ENCODE measurements at regions not wholly inside any gene's neighbourhood (a gene's known extent, or its start where the extent isn't known, plus 50 kb on each side); places are given as distances from the start of the nearest gene placed in this dataset.

DNA sequence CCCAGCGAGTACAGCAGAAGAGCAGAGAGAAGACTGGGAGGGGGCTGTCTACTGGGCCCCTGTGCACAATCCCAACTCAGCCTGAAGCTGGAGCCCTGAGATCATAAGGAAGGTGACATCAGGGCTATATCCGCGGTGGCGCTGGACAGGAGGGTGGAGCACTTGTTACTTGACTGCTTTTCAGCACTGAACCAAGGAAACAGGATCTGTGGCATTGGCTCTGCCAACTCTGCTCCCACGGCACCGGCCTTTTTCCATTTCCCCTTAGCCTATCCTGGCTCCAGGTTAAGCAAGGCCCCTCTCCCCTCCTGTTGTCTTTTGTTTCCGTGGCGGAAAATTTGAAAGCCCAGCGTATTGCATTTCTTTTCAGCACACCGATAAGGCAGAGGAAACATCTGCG, 125.0 kb upstream of the IRX3 start:
- H3K27ac ChIP-seq = no peak overlapping the region
- WGBS = 58% methylated on average over 11 of the region's 11 CpGs
- TF ChIP-seq, protein P1, sequence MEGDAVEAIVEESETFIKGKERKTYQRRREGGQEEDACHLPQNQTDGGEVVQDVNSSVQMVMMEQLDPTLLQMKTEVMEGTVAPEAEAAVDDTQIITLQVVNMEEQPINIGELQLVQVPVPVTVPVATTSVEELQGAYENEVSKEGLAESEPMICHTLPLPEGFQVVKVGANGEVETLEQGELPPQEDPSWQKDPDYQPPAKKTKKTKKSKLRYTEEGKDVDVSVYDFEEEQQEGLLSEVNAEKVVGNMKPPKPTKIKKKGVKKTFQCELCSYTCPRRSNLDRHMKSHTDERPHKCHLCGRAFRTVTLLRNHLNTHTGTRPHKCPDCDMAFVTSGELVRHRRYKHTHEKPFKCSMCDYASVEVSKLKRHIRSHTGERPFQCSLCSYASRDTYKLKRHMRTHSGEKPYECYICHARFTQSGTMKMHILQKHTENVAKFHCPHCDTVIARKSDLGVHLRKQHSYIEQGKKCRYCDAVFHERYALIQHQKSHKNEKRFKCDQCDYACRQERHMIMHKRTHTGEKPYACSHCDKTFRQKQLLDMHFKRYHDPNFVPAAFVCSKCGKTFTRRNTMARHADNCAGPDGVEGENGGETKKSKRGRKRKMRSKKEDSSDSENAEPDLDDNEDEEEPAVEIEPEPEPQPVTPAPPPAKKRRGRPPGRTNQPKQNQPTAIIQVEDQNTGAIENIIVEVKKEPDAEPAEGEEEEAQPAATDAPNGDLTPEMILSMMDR (IDR thresholded peaks at IDR 0.05) = no peak
- TF ChIP-seq POLR2A (IDR thresholded peaks at IDR 0.05) = no peak
- TF ChIP-seq POLR2AphosphoS5 (IDR thresholded peaks at IDR 0.05) = no peak
- no peak for TF ChIP-seq EP300 (IDR thresholded peaks at IDR 0.05)
- H3K36me3 ChIP-seq = no peaks in the 10 kb centered on the region
- peaks cover 9% of the 10 kb centered on the region for H3K4me1 ChIP-seq
- peaks cover 8% of the 10 kb centered on the region for H3K27me3 ChIP-seq
- DNase-seq (ENCODE audit: low spot score in 2 of 2) = no peak
- no peak overlapping the region for H3K4me3 ChIP-seq
- no peaks in the 10 kb centered on the region for H3K9me3 ChIP-seq

DNA sequence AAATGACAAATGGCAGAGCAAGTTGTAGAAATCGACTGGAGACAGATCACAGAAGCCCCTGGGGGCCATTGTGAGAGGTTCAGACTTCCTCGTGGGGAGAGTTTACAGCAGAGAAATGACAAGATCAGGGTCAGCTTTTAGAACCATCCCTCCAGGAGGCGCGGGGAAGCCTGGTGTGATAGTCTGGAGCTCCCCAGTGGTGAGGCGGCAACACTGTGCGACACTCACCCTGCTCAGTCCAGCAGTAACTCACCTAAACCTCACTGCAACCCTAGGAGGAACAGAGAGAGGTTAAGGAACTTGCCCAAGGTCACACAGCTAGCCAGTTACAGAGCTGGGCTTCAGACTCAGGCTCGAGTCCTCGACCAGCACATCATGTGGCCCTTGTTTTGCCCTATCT, 123.4 kb upstream of the IRX3 start:
- no peak for DNase-seq (ENCODE audit: low spot score in 2 of 2)
- peaks cover 9% of the 10 kb centered on the region for H3K4me1 ChIP-seq
- no peak overlapping the region for H3K4me3 ChIP-seq
- TF ChIP-seq, protein P1 (IDR thresholded peaks at IDR 0.05) = no peak
- TF ChIP-seq EP300 (IDR thresholded peaks at IDR 0.05) (no peak), POLR2AphosphoS5 (IDR thresholded peaks at IDR 0.05) (no peak), POLR2A (IDR thresholded peaks at IDR 0.05) (no peak)
- no peaks in the 10 kb centered on the region for H3K36me3 ChIP-seq
- no peaks in the 10 kb centered on the region for H3K9me3 ChIP-seq
- WGBS = 93% methylated on average over 8 of the region's 8 CpGs
- H3K27ac ChIP-seq = no peak overlapping the region
- H3K27me3 ChIP-seq = peaks cover 8% of the 10 kb centered on the region

GRCh38 chr16:54407596-54407995, 121.0 kb upstream of the IRX3 start:
- peaks cover 8% of the 10 kb centered on the region for H3K27me3 ChIP-seq
- no peak overlapping the region for H3K4me3 ChIP-seq
- peaks cover 9% of the 10 kb centered on the region for H3K4me1 ChIP-seq
- no peak overlapping the region for H3K27ac ChIP-seq
- WGBS = 13% methylated on average over 3 of the region's 3 CpGs
- H3K36me3 ChIP-seq = no peaks in the 10 kb centered on the region
- H3K9me3 ChIP-seq = no peaks in the 10 kb centered on the region
- no peak for TF ChIP-seq POLR2AphosphoS5 (IDR thresholded peaks at IDR 0.05)
- TF ChIP-seq, protein P1 (IDR thresholded peaks at IDR 0.05) = no peak
- TF ChIP-seq EP300 (IDR thresholded peaks at IDR 0.05) = no peak
- TF ChIP-seq POLR2A (IDR thresholded peaks at IDR 0.05) = no peak
- DNase-seq (ENCODE audit: low spot score in 2 of 2) = no peak

DNA sequence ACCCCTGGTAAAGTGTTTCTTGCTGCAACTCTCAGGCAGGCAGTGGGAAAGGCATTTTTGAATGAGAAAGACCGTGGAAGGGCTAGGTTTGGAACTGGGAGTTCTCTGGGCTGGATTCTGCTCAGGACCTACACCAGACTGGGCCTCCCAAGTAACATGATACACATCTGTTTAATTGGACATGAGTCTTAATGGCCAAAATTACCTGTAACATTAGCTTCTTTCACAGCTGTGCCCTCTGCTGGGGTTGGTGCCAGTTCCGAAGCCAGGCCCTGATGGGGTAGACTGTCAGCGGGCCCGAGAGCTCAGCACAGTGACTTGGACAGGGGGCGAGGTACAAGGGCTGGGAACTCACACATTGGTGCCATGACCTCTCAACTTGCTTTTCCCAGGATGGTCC, 118.9 kb upstream of the IRX3 start:
- Histone ChIP-seq H3K27ac (no peak overlapping the region), H3K4me1 (peaks cover 6% of the 10 kb centered on the region), H3K9me3 (no peaks in the 10 kb centered on the region), H3K36me3 (no peaks in the 10 kb centered on the region), H3K27me3 (no peaks in the 10 kb centered on the region), H3K4me3 (no peak overlapping the region)
- WGBS = 95% methylated on average over 5 of the region's 5 CpGs
- no peak for DNase-seq (ENCODE audit: low spot score in 2 of 2)
- TF ChIP-seq, protein P1 (IDR thresholded peaks at IDR 0.05) = no peak

DNA sequence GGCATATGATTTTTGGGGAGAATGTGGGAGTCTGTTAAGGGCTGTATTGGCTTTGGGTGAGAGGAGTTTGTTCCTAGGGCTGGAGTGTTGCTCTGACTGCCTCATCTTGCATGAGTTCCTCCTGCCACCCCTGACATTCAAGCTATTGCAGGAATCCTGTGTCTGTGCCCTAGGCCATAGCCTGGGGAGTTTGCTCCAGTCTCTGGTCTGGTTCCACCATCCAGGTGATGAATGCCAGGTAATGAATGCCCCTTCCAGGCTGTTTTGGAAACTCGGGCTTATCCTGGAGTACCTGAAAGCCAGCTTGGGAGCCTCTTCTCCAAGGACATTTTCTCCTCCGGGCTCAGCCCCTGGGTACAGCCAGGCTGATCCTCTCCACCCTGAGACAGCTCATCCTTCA, 117.0 kb upstream of the IRX3 start:
- no peaks in the 10 kb centered on the region for H3K36me3 ChIP-seq
- no peak overlapping the region for H3K27ac ChIP-seq
- no peaks in the 10 kb centered on the region for H3K9me3 ChIP-seq
- peaks cover 6% of the 10 kb centered on the region for H3K4me1 ChIP-seq
- WGBS = 80% methylated on average over 2 of the region's 2 CpGs
- H3K4me3 ChIP-seq = no peak overlapping the region
- DNase-seq (ENCODE audit: low spot score in 2 of 2) = no peak
- TF ChIP-seq POLR2A (IDR thresholded peaks at IDR 0.05) (no peak), POLR2AphosphoS5 (IDR thresholded peaks at IDR 0.05) (no peak), EP300 (IDR thresholded peaks at IDR 0.05) (no peak)
- TF ChIP-seq, protein P1 (IDR thresholded peaks at IDR 0.05) = no peak
- no peaks in the 10 kb centered on the region for H3K27me3 ChIP-seq

Measured in suprapubic skin (tissue), 4 donors.